GM23338 (cell line): ENCODE measurements at regions not wholly inside any gene's neighbourhood (a gene's known extent, or its start where the extent isn't known, plus 50 kb on each side); places are given as distances from the start of the nearest gene placed in this dataset.

ENCODE experiments used
- EZH2 ChIP-seq: fragments of 200-600 bp; sonication (generic); IDR thresholded peaks from one replicate; pipeline ENCODE4 v1.8.0; 2017; ENCODE audit warnings: antibody characterized with exemption, mild to moderate bottlenecking, low read depth; ENCODE audit not compliant: unreplicated experiment
- TF ChIP-seq, protein P1 (sequence below), 2 experiments: fragments of 200-600 bp in 1 of 2; sonication (generic) in 1 of 2; conservative IDR thresholded peaks; 2 replicates each; pipeline versions ENCODE4 v1.5.1 to v1.6.1; 2016 to 2017; ENCODE audit warnings: antibody characterized with exemption in 2 of 2, low read depth in 2 of 2, mild to moderate bottlenecking in 2 of 2, moderate library complexity in 1 of 2

- TF ChIP-seq, protein P1, sequence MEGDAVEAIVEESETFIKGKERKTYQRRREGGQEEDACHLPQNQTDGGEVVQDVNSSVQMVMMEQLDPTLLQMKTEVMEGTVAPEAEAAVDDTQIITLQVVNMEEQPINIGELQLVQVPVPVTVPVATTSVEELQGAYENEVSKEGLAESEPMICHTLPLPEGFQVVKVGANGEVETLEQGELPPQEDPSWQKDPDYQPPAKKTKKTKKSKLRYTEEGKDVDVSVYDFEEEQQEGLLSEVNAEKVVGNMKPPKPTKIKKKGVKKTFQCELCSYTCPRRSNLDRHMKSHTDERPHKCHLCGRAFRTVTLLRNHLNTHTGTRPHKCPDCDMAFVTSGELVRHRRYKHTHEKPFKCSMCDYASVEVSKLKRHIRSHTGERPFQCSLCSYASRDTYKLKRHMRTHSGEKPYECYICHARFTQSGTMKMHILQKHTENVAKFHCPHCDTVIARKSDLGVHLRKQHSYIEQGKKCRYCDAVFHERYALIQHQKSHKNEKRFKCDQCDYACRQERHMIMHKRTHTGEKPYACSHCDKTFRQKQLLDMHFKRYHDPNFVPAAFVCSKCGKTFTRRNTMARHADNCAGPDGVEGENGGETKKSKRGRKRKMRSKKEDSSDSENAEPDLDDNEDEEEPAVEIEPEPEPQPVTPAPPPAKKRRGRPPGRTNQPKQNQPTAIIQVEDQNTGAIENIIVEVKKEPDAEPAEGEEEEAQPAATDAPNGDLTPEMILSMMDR (conservative IDR thresholded peaks at IDR 0.05; ENCODE audit: low read depth in 2 of 2), result no peak
- no peak for TF ChIP-seq EZH2
Measured at GRCh38 chr2:7795778-7796563, 878.8 kb downstream of the RNF144A start.
